ENCODE measurements at regions not wholly inside any gene's neighbourhood (a gene's known extent, or its start where the extent isn't known, plus 50 kb on each side); places are given as distances from the start of the nearest gene placed in this dataset.

- H3K4me3 Mint-ChIP-seq, result no peak overlapping the region
- H3K9me2 ChIP-seq (ENCODE audit: insufficient read depth), result no peaks in the 10 kb centered on the region; the same call in 1 of the 2 replicates
- no peak overlapping the region for H3K27ac ChIP-seq (ENCODE audit: low read depth)
- H3K4me1 ChIP-seq (ENCODE audit: insufficient read depth), result peaks cover 8% of the 10 kb centered on the region
- no peaks in the 10 kb centered on the region for H3K36me3 Mint-ChIP-seq (ENCODE audit: low read depth)
- no peak overlapping the region for H3K4me3 ChIP-seq
- H4K20me1 ChIP-seq (replicated peaks; ENCODE audit: insufficient read depth), result no peaks in the 10 kb centered on the region
- H3K27ac Mint-ChIP-seq, result no peak overlapping the region
- no peaks in the 10 kb centered on the region; the same call in 2 of the 3 replicates for H3K9me3 Mint-ChIP-seq
- DNase-seq (ENCODE audit: low spot score) (no peak), ATAC-seq (no peak)
- no peaks in the 10 kb centered on the region for H3F3A ChIP-seq (replicated peaks; ENCODE audit: low read depth)
- H3K79me2 ChIP-seq (replicated peaks; ENCODE audit: insufficient read depth), result no peaks in the 10 kb centered on the region
- H3K27me3 ChIP-seq (ENCODE audit: insufficient read depth), result no peaks in the 10 kb centered on the region
- H3K36me3 ChIP-seq (ENCODE audit: insufficient read depth), result no peaks in the 10 kb centered on the region
- TF ChIP-seq STAT1 (IDR thresholded peaks at IDR 0.05; ENCODE audit: unreplicated experiment) (no peak), EZH2phosphoT487 (IDR thresholded peaks at IDR 0.05; ENCODE audit: unreplicated experiment) (no peak), ZNF462 (CRISPR knock-in tag; IDR thresholded peaks at IDR 0.05) (no peak), CREB1 (CRISPR knock-in tag; IDR thresholded peaks at IDR 0.05; ENCODE audit: low read depth) (no peak)
- H3K4me2 ChIP-seq, result no peak overlapping the region
- H2AFZ ChIP-seq, result no peak overlapping the region
- no peaks in the 10 kb centered on the region for H3K27me3 Mint-ChIP-seq (ENCODE audit: insufficient read depth, low read depth, poor library complexity)
- H3K4me1 Mint-ChIP-seq, result no peaks in the 10 kb centered on the region
Measured at GRCh38 chr6:51337277-51337676, 518.6 kb downstream of the TFAP2B start.

GRCh38 chr6:51339108-51339507 is 520.4 kb downstream of the TFAP2B start:
- Mint-ChIP-seq H3K4me3 (no peak overlapping the region), H3K27me3 (ENCODE audit: insufficient read depth, low read depth, poor library complexity) (no peaks in the 10 kb centered on the region), H3K4me1 (no peaks in the 10 kb centered on the region), H3K27ac (no peak overlapping the region), H3K9me3 (no peaks in the 10 kb centered on the region; the same call in 2 of the 3 replicates), H3K36me3 (ENCODE audit: low read depth) (no peaks in the 10 kb centered on the region)
- Histone ChIP-seq H4K20me1 (replicated peaks; ENCODE audit: insufficient read depth) (no peaks in the 10 kb centered on the region), H3K27ac (ENCODE audit: low read depth) (no peak overlapping the region), H3K27me3 (ENCODE audit: insufficient read depth) (no peaks in the 10 kb centered on the region), H3K9me2 (ENCODE audit: insufficient read depth) (no peaks in the 10 kb centered on the region; the same call in 1 of the 2 replicates), H3F3A (replicated peaks; ENCODE audit: low read depth) (no peaks in the 10 kb centered on the region), H3K4me1 (ENCODE audit: insufficient read depth) (peaks cover 8% of the 10 kb centered on the region), H2AFZ (no peak overlapping the region), H3K79me2 (replicated peaks; ENCODE audit: insufficient read depth) (no peaks in the 10 kb centered on the region), H3K4me2 (no peak overlapping the region), H3K4me3 (no peak overlapping the region), H3K36me3 (ENCODE audit: insufficient read depth) (no peaks in the 10 kb centered on the region)
- DNase-seq (ENCODE audit: low spot score) (no peak), ATAC-seq (peak; percentile 91)
- no peak for TF ChIP-seq EZH2 (IDR thresholded peaks at IDR 0.05; ENCODE audit: low read depth, unreplicated experiment)
- no peak for TF ChIP-seq ZNF462 (CRISPR knock-in tag; IDR thresholded peaks at IDR 0.05)
